Uterus (tissue), 2 donors: ENCODE measurements at regions not wholly inside any gene's neighbourhood (a gene's known extent, or its start where the extent isn't known, plus 50 kb on each side); places are given as distances from the start of the nearest gene placed in this dataset.

Source experiments
- POLR2A ChIP-seq, 2 donors: fragments of 450-650 bp; IDR thresholded peaks; one replicate each; pipeline ENCODE4 v1.6.1; 2016; ENCODE audit warnings: antibody characterized with exemption in 2 of 2, mild to moderate bottlenecking in 1 of 2, moderate library complexity in 1 of 2
- TF ChIP-seq, protein P1 (sequence below), 4 experiments: fragments of 200-600 bp in 2 of 4; fragments of 450-650 bp in 2 of 4; sonication (generic) in 2 of 4; IDR thresholded peaks; one replicate each; pipeline ENCODE4 v1.5.1; 2016 to 2019; ENCODE audit warnings: antibody characterized with exemption in 4 of 4, mild to moderate bottlenecking in 2 of 4, moderate library complexity in 1 of 4

DNA sequence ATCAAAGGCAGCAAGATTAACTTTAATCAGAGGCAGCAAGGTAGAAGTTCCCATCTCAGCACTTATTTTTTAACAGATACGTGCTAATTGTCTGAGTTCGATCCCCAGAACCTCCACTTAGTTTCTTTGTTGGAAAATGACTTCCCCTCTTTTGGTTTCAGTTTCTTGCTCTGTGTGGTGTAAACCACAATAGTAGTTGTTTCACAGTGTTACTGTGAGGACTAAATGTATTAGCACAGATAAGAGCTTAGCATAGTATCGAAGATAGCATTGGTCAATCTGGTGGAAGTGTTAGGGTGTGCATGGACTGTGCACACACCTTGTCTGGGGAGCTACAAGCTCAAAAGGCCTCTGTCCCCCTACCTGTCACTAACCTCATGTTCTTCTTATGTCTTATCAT is 988.3 kb upstream of the GYPC start:
- TF ChIP-seq, protein P1, sequence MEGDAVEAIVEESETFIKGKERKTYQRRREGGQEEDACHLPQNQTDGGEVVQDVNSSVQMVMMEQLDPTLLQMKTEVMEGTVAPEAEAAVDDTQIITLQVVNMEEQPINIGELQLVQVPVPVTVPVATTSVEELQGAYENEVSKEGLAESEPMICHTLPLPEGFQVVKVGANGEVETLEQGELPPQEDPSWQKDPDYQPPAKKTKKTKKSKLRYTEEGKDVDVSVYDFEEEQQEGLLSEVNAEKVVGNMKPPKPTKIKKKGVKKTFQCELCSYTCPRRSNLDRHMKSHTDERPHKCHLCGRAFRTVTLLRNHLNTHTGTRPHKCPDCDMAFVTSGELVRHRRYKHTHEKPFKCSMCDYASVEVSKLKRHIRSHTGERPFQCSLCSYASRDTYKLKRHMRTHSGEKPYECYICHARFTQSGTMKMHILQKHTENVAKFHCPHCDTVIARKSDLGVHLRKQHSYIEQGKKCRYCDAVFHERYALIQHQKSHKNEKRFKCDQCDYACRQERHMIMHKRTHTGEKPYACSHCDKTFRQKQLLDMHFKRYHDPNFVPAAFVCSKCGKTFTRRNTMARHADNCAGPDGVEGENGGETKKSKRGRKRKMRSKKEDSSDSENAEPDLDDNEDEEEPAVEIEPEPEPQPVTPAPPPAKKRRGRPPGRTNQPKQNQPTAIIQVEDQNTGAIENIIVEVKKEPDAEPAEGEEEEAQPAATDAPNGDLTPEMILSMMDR (IDR thresholded peaks at IDR 0.05) = no peak
- TF ChIP-seq POLR2A (IDR thresholded peaks at IDR 0.05) = no peak
